Progenitor cell of endocrine pancreas (in vitro differentiated cells): ENCODE measurements at regions not wholly inside any gene's neighbourhood (a gene's known extent, or its start where the extent isn't known, plus 50 kb on each side); places are given as distances from the start of the nearest gene placed in this dataset.

Experiments used
- DNase-seq: peaks from one replicate; pipeline ENCODE4 v3.0.0; 2021; ENCODE audit warnings: low spot score; ENCODE audit not compliant: unreplicated experiment
- H3K27ac Mint-ChIP-seq: 2 replicates; pipeline ENCODE4 v1.8.0; 2021; ENCODE audit warnings: mild to moderate bottlenecking, moderate library complexity, mixed read lengths
- H3K27me3 Mint-ChIP-seq: 2 replicates; pipeline ENCODE4 v1.8.0; 2021; ENCODE audit warnings: mixed read lengths
- H3K36me3 Mint-ChIP-seq: 2 replicates; pipeline ENCODE4 v1.8.0; 2022; ENCODE audit warnings: mixed read lengths; ENCODE audit not compliant: insufficient read depth
- H3K4me1 Mint-ChIP-seq: 2 replicates; pipeline ENCODE4 v1.8.0; 2021; ENCODE audit warnings: low read depth, mixed read lengths
- H3K4me3 Mint-ChIP-seq: 2 replicates; pipeline ENCODE4 v1.8.0; 2021; ENCODE audit warnings: low read depth, mild to moderate bottlenecking, moderate library complexity, mixed read lengths
- H3K9me3 Mint-ChIP-seq: 2 replicates; pipeline ENCODE4 v1.8.0; 2021; ENCODE audit warnings: low read depth, mixed read lengths
- CTCF ChIP-seq: fragments of 200-600 bp; sonication (generic); IDR thresholded peaks from one replicate; pipeline ENCODE4 v1.5.0; 2021; ENCODE audit warnings: antibody characterized with exemption, mild to moderate bottlenecking; ENCODE audit not compliant: unreplicated experiment

GRCh38 chr14:82388488-82388887 lies 854.8 kb upstream of the SEL1L start:
- no peak for DNase-seq
- no peak overlapping the region for H3K27ac Mint-ChIP-seq
- no peaks in the 10 kb centered on the region for H3K36me3 Mint-ChIP-seq
- H3K4me1 Mint-ChIP-seq, result no peaks in the 10 kb centered on the region
- no peak overlapping the region for H3K4me3 Mint-ChIP-seq
- no peaks in the 10 kb centered on the region for H3K9me3 Mint-ChIP-seq
- no peak for TF ChIP-seq CTCF
- no peaks in the 10 kb centered on the region for H3K27me3 Mint-ChIP-seq

DNA sequence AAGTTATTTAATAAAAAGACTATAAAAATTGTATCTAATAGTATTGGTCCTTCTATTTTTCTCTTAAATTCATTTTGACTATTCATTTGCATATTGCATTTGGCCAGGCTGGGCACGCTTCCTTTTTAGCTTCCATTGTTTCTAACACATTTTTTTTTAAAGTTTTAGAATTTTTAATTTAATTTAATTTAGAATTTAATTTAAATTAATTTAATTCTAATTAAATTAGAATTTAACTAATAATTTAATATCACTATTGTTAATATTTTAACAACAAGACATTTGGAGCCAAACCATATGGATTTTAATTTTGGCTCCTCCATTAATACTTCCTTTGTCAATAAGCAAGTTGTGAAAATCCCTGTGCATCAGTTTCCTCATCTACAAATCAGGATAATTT lies 856.9 kb upstream of the SEL1L start:
- H3K9me3 Mint-ChIP-seq, result no peaks in the 10 kb centered on the region
- no peak for TF ChIP-seq CTCF
- H3K27ac Mint-ChIP-seq, result no peak overlapping the region
- H3K27me3 Mint-ChIP-seq, result no peaks in the 10 kb centered on the region
- H3K4me1 Mint-ChIP-seq, result no peaks in the 10 kb centered on the region
- no peak for DNase-seq
- no peak overlapping the region for H3K4me3 Mint-ChIP-seq
- H3K36me3 Mint-ChIP-seq, result no peaks in the 10 kb centered on the region

GRCh38 chr14:82394916-82395315 lies 861.3 kb upstream of the SEL1L start:
- Mint-ChIP-seq H3K27ac (no peak overlapping the region), H3K36me3 (no peaks in the 10 kb centered on the region), H3K4me1 (no peaks in the 10 kb centered on the region), H3K9me3 (no peaks in the 10 kb centered on the region), H3K27me3 (no peaks in the 10 kb centered on the region), H3K4me3 (no peak overlapping the region)
- no peak for DNase-seq
- TF ChIP-seq CTCF, result no peak

GRCh38 chr14:82398256-82398655 lies 864.6 kb upstream of the SEL1L start:
- Mint-ChIP-seq H3K36me3 (no peaks in the 10 kb centered on the region), H3K27ac (no peak overlapping the region), H3K4me1 (no peaks in the 10 kb centered on the region), H3K4me3 (no peak overlapping the region), H3K9me3 (no peaks in the 10 kb centered on the region), H3K27me3 (no peaks in the 10 kb centered on the region)
- DNase-seq, result no peak
- no peak for TF ChIP-seq CTCF

GRCh38 chr14:82403987-82404386 lies 870.3 kb upstream of the SEL1L start:
- Mint-ChIP-seq H3K4me3 (no peak overlapping the region), H3K36me3 (no peaks in the 10 kb centered on the region), H3K4me1 (no peaks in the 10 kb centered on the region), H3K27ac (no peak overlapping the region), H3K27me3 (no peaks in the 10 kb centered on the region), H3K9me3 (peaks cover 3% of the 10 kb centered on the region)
- TF ChIP-seq CTCF, result no peak
- no peak for DNase-seq

- no peak overlapping the region for H3K4me3 Mint-ChIP-seq
- no peak overlapping the region for H3K27ac Mint-ChIP-seq
- peaks cover 3% of the 10 kb centered on the region for H3K9me3 Mint-ChIP-seq
- H3K4me1 Mint-ChIP-seq, result peaks cover 21% of the 10 kb centered on the region
- no peaks in the 10 kb centered on the region for H3K27me3 Mint-ChIP-seq
- no peaks in the 10 kb centered on the region for H3K36me3 Mint-ChIP-seq
- DNase-seq, result no peak
- TF ChIP-seq CTCF, result no peak
These were observed 876.4 kb upstream of the SEL1L start for GRCh38 chr14:82410064-82410463.
